H7 (cell line): ENCODE measurements at regions not wholly inside any gene's neighbourhood (a gene's known extent, or its start where the extent isn't known, plus 50 kb on each side); places are given as distances from the start of the nearest gene placed in this dataset.
"Not testable (repeated sequence)": the region's sequence is repeated elsewhere in the genome, so short reads cannot be mapped to it uniquely, and the experiment has no call there.

Experiments
- DNase-seq: peaks from one replicate; pipeline ENCODE4 v3.0.0; 2012
- H3K27me3 ChIP-seq: 2 replicates; pipeline ENCODE4 v1.6.0; 2011; ENCODE audit warnings: mild to moderate bottlenecking, low read length; ENCODE audit not compliant: control insufficient read depth, insufficient read depth
- H3K36me3 ChIP-seq: replicated peaks from 2 replicates; pipeline ENCODE4 v1.5.1; 2011; ENCODE audit warnings: low read length; ENCODE audit not compliant: control insufficient read depth, insufficient read depth
- H3K4me3 ChIP-seq: 2 replicates; pipeline ENCODE4 v1.5.1; 2011; ENCODE audit warnings: low read depth, mild to moderate bottlenecking, control low read depth, low read length, moderate library complexity; ENCODE audit not compliant: insufficient read depth

GRCh38 chr6:4338884-4339283 is 203.5 kb upstream of the ECI2 start:
- H3K27me3 ChIP-seq = no peaks in the 10 kb centered on the region
- no peak overlapping the region for H3K4me3 ChIP-seq
- no peaks in the 10 kb centered on the region for H3K36me3 ChIP-seq
- no peak for DNase-seq

- H3K4me3 ChIP-seq = no peak overlapping the region
- no peaks in the 10 kb centered on the region for H3K27me3 ChIP-seq
- no peak for DNase-seq
- H3K36me3 ChIP-seq = no peaks in the 10 kb centered on the region
Observed at GRCh38 chr6:4336778-4337442, 201.5 kb upstream of the ECI2 start.

- no peak for DNase-seq
- Histone ChIP-seq H3K4me3 (no peak overlapping the region), H3K36me3 (no peaks in the 10 kb centered on the region)
Observed at GRCh38 chr6:4336084-4336483, 200.7 kb upstream of the ECI2 start.

GRCh38 chr6:4334158-4334740 is 198.9 kb upstream of the ECI2 start:
- H3K36me3 ChIP-seq, DNase-seq, H3K27me3 ChIP-seq: not testable (repeated sequence)
- peak overlapping the region; percentile 30 for H3K4me3 ChIP-seq

More at GRCh38 chr6:4336084-4336483, 200.7 kb upstream of the ECI2 start:
- no peaks in the 10 kb centered on the region for H3K27me3 ChIP-seq

- H3K27me3 ChIP-seq = no peaks in the 10 kb centered on the region
- no peak overlapping the region for H3K4me3 ChIP-seq
- DNase-seq = no peak
- no peaks in the 10 kb centered on the region for H3K36me3 ChIP-seq
Observed at GRCh38 chr6:4327841-4328240, 192.5 kb upstream of the ECI2 start.

- DNase-seq = no peak
- no peak overlapping the region for H3K4me3 ChIP-seq
- H3K27me3 ChIP-seq = no peaks in the 10 kb centered on the region
- H3K36me3 ChIP-seq = no peaks in the 10 kb centered on the region
Observed at GRCh38 chr6:4324746-4325145, 189.4 kb upstream of the ECI2 start.

GRCh38 chr6:4323322-4323721 is 187.9 kb upstream of the ECI2 start:
- Histone ChIP-seq H3K36me3 (no peaks in the 10 kb centered on the region), H3K27me3 (no peaks in the 10 kb centered on the region), H3K4me3 (no peak overlapping the region)
- no peak for DNase-seq

GRCh38 chr6:4322846-4323309 is 187.5 kb upstream of the ECI2 start:
- H3K36me3 ChIP-seq = no peaks in the 10 kb centered on the region
- no peak for DNase-seq
- no peaks in the 10 kb centered on the region for H3K27me3 ChIP-seq
- H3K4me3 ChIP-seq = no peak overlapping the region

- Histone ChIP-seq H3K4me3 (no peak overlapping the region), H3K27me3 (no peaks in the 10 kb centered on the region), H3K36me3 (no peaks in the 10 kb centered on the region)
- no peak for DNase-seq
Observed at GRCh38 chr6:4322134-4322845, 186.9 kb upstream of the ECI2 start.

GRCh38 chr6:4320860-4321259 is 185.5 kb upstream of the ECI2 start:
- DNase-seq = no peak
- Histone ChIP-seq H3K4me3 (no peak overlapping the region), H3K27me3 (no peaks in the 10 kb centered on the region), H3K36me3 (no peaks in the 10 kb centered on the region)

GRCh38 chr6:4319981-4320683 is 184.8 kb upstream of the ECI2 start:
- no peak for DNase-seq
- no peak overlapping the region for H3K4me3 ChIP-seq
- no peaks in the 10 kb centered on the region for H3K27me3 ChIP-seq
- H3K36me3 ChIP-seq = no peaks in the 10 kb centered on the region

- Histone ChIP-seq H3K27me3 (no peaks in the 10 kb centered on the region), H3K36me3 (no peaks in the 10 kb centered on the region), H3K4me3 (no peak overlapping the region)
- no peak for DNase-seq
Observed at GRCh38 chr6:4318321-4318720, 182.9 kb upstream of the ECI2 start.

GRCh38 chr6:4316867-4317400 is 181.6 kb upstream of the ECI2 start:
- DNase-seq = no peak
- H3K36me3 ChIP-seq = no peaks in the 10 kb centered on the region

GRCh38 chr6:4314201-4314707 is 178.9 kb upstream of the ECI2 start:
- H3K36me3 ChIP-seq = no peaks in the 10 kb centered on the region
- no peak overlapping the region for H3K4me3 ChIP-seq
- DNase-seq = no peak
- no peaks in the 10 kb centered on the region for H3K27me3 ChIP-seq

More at GRCh38 chr6:4316867-4317400, 181.6 kb upstream of the ECI2 start:
- no peak overlapping the region for H3K4me3 ChIP-seq
- H3K27me3 ChIP-seq = no peaks in the 10 kb centered on the region
